ENCODE measurements at regions not wholly inside any gene's neighbourhood (a gene's known extent, or its start where the extent isn't known, plus 50 kb on each side); places are given as distances from the start of the nearest gene placed in this dataset.

GRCh38 chr1:38577385-38577784, 282.2 kb downstream of the RRAGC start:
- no peak for TF ChIP-seq CTCF (conservative IDR thresholded peaks at IDR 0.05)
- TF ChIP-seq EZH2 (IDR thresholded peaks at IDR 0.05; ENCODE audit: low read depth) = no peak

Measured in PC-9 (cell line).